ENCODE measurements at regions not wholly inside any gene's neighbourhood (a gene's known extent, or its start where the extent isn't known, plus 50 kb on each side); places are given as distances from the start of the nearest gene placed in this dataset.

DNA sequence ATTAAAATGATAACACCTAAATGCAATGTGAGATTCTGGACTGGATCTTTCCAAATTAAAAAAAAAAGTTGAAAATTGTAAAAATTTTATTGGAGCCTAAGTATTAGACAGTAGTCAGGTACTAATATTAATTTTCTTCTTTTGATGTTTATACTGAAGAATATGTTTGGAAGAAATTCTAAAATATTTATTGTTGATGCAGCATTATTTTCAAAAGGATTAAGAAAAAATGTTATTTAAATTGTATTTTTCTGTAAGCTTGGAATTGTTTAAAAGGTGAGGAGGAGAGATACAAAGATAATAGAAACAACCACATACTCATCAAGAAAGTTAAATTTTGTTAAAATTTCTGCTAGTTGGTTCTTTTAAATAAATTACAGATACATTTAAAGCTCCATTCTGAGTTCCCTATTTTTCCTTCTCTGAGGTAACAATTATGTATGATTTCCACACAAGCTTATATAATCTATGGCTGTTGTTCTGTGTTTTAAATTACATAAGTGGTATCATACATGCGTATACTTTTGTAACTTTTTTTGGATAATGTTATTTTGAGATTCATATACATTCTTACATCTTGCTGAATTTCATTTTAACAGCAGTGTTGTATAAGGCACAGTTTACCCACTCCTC is 180.3 kb upstream of the RGS18 start:
- TF ChIP-seq, protein P1, sequence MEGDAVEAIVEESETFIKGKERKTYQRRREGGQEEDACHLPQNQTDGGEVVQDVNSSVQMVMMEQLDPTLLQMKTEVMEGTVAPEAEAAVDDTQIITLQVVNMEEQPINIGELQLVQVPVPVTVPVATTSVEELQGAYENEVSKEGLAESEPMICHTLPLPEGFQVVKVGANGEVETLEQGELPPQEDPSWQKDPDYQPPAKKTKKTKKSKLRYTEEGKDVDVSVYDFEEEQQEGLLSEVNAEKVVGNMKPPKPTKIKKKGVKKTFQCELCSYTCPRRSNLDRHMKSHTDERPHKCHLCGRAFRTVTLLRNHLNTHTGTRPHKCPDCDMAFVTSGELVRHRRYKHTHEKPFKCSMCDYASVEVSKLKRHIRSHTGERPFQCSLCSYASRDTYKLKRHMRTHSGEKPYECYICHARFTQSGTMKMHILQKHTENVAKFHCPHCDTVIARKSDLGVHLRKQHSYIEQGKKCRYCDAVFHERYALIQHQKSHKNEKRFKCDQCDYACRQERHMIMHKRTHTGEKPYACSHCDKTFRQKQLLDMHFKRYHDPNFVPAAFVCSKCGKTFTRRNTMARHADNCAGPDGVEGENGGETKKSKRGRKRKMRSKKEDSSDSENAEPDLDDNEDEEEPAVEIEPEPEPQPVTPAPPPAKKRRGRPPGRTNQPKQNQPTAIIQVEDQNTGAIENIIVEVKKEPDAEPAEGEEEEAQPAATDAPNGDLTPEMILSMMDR (IDR thresholded peaks at IDR 0.05) = no peak
- ATAC-seq (ENCODE audit: low read depth) (no peak), DNase-seq (no peak)
- H3K27ac Mint-ChIP-seq = no peak overlapping the region
- H3K4me3 Mint-ChIP-seq = no peak overlapping the region
- no peaks in the 10 kb centered on the region for H3K27me3 Mint-ChIP-seq
- H3K36me3 Mint-ChIP-seq (ENCODE audit: low read depth) = no peaks in the 10 kb centered on the region
- intact Hi-C loops (cut with micrococcal nuclease) = no loop called here
- H3K4me1 Mint-ChIP-seq = no peaks in the 10 kb centered on the region
- POLR2A ChIA-PET = no interaction called here
- H3K9me3 Mint-ChIP-seq = peaks cover 16% of the 10 kb centered on the region
- CTCF ChIA-PET = no interaction called here

DNA sequence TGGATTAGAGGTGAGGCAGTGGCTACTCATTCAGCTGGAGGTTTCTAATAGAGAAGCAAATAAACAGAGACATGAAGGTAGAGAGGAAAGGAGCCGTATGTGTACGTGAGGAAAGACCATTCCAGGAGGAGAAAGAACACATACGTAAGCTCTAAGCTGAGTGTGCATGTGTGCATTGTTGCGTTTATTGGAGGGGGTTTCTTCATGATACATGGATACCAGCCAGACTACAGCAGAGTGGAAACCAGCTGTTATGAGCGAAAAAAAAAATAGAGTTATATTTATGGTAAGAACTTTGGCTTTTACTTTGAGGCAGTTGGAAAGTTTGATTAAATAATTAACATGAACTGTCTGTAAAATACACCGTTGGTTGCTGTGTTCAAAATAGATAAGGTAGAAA is 173.4 kb upstream of the RGS18 start:
- ChIA-PET CTCF (no interaction called here), POLR2A (no interaction called here)
- Mint-ChIP-seq H3K9me3 (peaks cover 14% of the 10 kb centered on the region), H3K36me3 (ENCODE audit: low read depth) (no peaks in the 10 kb centered on the region), H3K27ac (no peak overlapping the region), H3K4me1 (no peaks in the 10 kb centered on the region), H3K27me3 (no peaks in the 10 kb centered on the region), H3K4me3 (no peak overlapping the region)
- DNase-seq (no peak), ATAC-seq (ENCODE audit: low read depth) (no peak)
- TF ChIP-seq, protein P1 (IDR thresholded peaks at IDR 0.05) = no peak
- intact Hi-C loops (cut with micrococcal nuclease) = no loop called here

DNA sequence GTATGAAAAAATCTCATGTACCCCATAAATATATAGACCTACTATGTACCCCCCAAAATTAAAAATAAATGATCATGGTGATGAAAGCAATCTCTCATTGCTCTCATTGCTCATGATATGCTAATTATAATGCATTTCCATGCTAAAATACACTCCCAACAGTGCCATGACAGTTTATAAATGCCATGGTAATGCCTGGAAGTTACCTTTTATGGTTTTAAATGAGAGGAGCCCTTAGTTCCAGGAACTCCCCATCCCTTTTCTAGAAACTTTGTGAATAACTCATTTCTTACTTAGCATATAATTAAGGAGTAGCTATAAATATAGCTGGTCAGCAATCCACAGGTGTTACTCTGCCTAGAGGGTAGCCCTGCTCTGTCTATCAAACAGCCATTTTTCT is 166.1 kb upstream of the RGS18 start:
- H3K9me3 Mint-ChIP-seq = no peaks in the 10 kb centered on the region
- no peaks in the 10 kb centered on the region for H3K36me3 Mint-ChIP-seq (ENCODE audit: low read depth)

DNA sequence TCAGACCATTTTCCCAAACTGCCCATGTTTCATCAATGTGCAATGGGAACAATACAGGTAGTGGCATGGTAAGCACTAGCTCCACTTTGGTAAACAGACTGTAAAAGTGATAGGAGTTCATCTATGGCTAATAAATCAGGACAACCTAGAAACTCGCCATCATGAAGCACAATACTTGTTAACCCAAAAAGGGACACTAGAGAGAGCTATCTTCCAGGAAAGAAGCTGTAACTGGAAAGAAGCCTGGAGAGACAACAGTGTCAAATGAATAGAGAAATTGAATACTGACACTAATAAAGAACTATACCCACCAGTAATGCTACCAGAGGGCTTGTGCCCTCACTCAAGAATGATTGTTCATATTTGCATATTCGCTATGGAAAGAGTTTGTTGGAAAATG is 164.7 kb upstream of the RGS18 start:
- Mint-ChIP-seq H3K27me3 (no peaks in the 10 kb centered on the region), H3K4me3 (no peak overlapping the region), H3K36me3 (ENCODE audit: low read depth) (no peaks in the 10 kb centered on the region), H3K4me1 (no peaks in the 10 kb centered on the region), H3K9me3 (no peaks in the 10 kb centered on the region), H3K27ac (no peak overlapping the region)
- POLR2A ChIA-PET = no interaction called here
- intact Hi-C loops (cut with micrococcal nuclease) = no loop called here
- TF ChIP-seq, protein P1 (IDR thresholded peaks at IDR 0.05) = no peak
- ATAC-seq (ENCODE audit: low read depth) = no peak
- CTCF ChIA-PET = no interaction called here
- no peak for DNase-seq

More for the DNA sequence above, 166.1 kb upstream of the RGS18 start:
- H3K4me3 Mint-ChIP-seq = no peak overlapping the region
- intact Hi-C loops (cut with micrococcal nuclease) = no loop called here
- CTCF ChIA-PET = no interaction called here
- DNase-seq (no peak), ATAC-seq (ENCODE audit: low read depth) (no peak)
- H3K27me3 Mint-ChIP-seq = no peaks in the 10 kb centered on the region
- POLR2A ChIA-PET = no interaction called here
- no peak overlapping the region for H3K27ac Mint-ChIP-seq
- no peaks in the 10 kb centered on the region for H3K4me1 Mint-ChIP-seq
- TF ChIP-seq, protein P1 (IDR thresholded peaks at IDR 0.05) = no peak

DNA sequence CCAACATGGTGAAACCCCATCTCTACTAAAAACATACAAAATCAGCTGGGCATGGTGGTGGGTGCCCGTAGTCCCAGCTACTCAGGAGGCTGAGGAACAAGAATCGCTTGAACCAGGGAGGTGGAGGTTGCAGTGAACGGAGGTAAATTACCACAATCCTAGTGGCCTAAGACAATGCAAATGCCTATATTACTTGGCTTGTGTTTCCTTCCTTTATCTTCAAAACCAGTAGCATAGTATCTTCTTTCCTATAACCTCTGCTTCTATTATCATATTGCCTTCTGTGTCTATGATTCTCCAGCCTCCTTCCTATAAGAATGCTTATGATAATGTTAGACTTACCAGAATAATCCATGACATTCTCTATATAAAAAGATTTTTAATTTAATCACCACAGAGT is 156.2 kb upstream of the RGS18 start:
- TF ChIP-seq, protein P1 (IDR thresholded peaks at IDR 0.05) = no peak
- intact Hi-C loops (cut with micrococcal nuclease) = no loop called here
- H3K9me3 Mint-ChIP-seq = no peaks in the 10 kb centered on the region
- H3K27me3 Mint-ChIP-seq = no peaks in the 10 kb centered on the region
- POLR2A ChIA-PET = no interaction called here
- CTCF ChIA-PET = no interaction called here
- DNase-seq (no peak), ATAC-seq (ENCODE audit: low read depth) (no peak)
- H3K4me1 Mint-ChIP-seq = no peaks in the 10 kb centered on the region
- H3K27ac Mint-ChIP-seq = no peak overlapping the region
- H3K36me3 Mint-ChIP-seq (ENCODE audit: low read depth) = no peaks in the 10 kb centered on the region
- no peak overlapping the region for H3K4me3 Mint-ChIP-seq
